Stomach (tissue), 4 donors: ENCODE measurements at regions not wholly inside any gene's neighbourhood (a gene's known extent, or its start where the extent isn't known, plus 50 kb on each side); places are given as distances from the start of the nearest gene placed in this dataset.

Source experiments
- POLR2A ChIP-seq, 4 donors: fragments of 450-650 bp; IDR thresholded peaks; one replicate each; pipeline ENCODE4 v1.6.1; 2016; ENCODE audit warnings: antibody characterized with exemption in 4 of 4, control low read depth in 2 of 4, mild to moderate bottlenecking in 1 of 4, moderate library complexity in 1 of 4
- TF ChIP-seq, protein P1 (sequence below), 7 experiments: fragments of 450-650 bp in 4 of 7; fragments of 200-600 bp in 3 of 7; sonication (generic) in 3 of 7; IDR thresholded peaks; one replicate each; pipeline ENCODE4 v1.5.1; 2016 to 2019; ENCODE audit warnings: antibody characterized with exemption in 7 of 7, control low read depth in 2 of 7, mild to moderate bottlenecking in 1 of 7

DNA sequence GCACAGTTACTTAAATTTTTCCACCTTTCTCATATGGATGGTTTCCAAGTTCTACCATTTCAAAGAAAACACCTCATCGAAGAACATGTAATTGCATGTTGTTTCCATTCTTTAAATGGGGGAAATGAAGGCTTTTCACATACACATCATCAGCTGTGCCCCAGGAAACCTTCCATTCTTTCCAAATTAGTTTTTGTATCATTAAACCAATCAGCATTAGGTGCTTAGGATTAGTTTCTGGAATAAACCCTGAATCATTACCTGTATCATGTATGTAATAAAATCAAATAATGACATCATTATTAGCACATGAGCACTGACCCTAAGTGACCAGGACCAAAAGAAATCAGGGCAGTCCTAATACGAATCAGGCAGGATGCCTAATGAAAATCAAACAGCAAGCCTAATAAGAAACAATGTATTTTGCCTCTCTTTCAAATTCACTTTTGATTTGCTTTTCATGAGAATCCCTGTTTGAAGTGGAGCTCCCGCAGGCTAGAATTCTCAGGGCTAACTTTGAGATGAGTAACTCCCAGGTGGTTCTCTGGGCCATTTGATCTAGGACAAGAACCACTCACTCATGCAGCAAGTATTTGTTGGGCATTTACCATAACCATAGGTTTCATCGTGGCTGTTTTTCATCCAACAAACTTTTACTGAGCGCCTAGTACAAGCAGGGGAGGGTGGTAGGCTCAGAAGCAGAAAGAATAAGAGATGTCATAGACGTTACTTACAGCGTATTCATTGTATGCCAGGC lies 89.2 kb downstream of the MZT1 start:
- TF ChIP-seq, protein P1, sequence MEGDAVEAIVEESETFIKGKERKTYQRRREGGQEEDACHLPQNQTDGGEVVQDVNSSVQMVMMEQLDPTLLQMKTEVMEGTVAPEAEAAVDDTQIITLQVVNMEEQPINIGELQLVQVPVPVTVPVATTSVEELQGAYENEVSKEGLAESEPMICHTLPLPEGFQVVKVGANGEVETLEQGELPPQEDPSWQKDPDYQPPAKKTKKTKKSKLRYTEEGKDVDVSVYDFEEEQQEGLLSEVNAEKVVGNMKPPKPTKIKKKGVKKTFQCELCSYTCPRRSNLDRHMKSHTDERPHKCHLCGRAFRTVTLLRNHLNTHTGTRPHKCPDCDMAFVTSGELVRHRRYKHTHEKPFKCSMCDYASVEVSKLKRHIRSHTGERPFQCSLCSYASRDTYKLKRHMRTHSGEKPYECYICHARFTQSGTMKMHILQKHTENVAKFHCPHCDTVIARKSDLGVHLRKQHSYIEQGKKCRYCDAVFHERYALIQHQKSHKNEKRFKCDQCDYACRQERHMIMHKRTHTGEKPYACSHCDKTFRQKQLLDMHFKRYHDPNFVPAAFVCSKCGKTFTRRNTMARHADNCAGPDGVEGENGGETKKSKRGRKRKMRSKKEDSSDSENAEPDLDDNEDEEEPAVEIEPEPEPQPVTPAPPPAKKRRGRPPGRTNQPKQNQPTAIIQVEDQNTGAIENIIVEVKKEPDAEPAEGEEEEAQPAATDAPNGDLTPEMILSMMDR (IDR thresholded peaks at IDR 0.05), result no peak
- no peak for TF ChIP-seq POLR2A (IDR thresholded peaks at IDR 0.05)
